GM18498 (cell line): ENCODE measurements at regions not wholly inside any gene's neighbourhood (a gene's known extent, or its start where the extent isn't known, plus 50 kb on each side); places are given as distances from the start of the nearest gene placed in this dataset.

Experiments used
- ATAC-seq: cut with Tn5 transposase; IDR thresholded peaks from one replicate; pipeline ENCODE4 v1.9.1; 2021; ENCODE audit warnings: mild to moderate bottlenecking, moderate library complexity; ENCODE audit not compliant: unreplicated experiment

GRCh38 chr5:171509467-171509866, 90.0 kb downstream of the FGF18 start:
- no peak for ATAC-seq

DNA sequence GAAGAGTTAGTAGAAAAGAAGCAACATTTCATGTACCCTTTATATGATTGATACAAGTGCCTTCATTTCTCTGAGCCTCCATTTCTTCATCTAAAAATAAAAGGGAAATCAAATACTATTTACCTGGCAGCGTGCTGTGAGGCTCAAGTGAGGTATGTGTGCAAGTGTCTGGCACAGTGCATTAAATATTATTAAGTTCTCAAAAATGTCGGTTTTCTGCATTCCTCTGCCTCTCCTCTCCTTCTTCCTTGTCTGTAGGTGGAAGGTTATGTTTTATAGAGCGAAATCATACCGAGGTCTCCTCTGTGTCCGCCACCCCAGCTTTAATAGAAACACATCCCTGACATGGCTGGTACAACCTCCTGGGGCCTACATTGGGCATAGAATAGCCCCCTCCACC, 93.0 kb downstream of the FGF18 start:
- ATAC-seq: no peak

GRCh38 chr5:171513591-171513990, 94.1 kb downstream of the FGF18 start:
- ATAC-seq: no peak

DNA sequence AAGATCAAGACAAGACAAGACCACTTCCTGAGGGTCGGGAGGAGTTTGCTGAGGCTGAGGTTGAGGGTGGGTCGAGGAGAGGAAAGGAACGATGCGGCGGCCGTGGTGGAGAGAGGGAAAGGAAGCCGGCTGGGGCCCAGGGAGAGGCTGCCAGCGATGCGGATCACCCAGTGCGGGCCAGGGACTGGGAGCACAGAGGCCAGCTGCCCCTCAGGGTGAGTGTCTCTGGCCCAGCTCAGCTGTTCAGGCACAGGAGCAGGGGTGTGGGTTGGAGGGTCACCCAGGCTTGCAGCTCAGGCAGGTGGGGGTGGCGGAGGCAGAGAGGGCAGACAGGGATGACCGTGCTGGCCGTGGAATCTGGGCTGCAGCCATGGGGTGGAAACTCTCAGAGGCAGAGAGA, 99.5 kb downstream of the FGF18 start:
- no peak for ATAC-seq

DNA sequence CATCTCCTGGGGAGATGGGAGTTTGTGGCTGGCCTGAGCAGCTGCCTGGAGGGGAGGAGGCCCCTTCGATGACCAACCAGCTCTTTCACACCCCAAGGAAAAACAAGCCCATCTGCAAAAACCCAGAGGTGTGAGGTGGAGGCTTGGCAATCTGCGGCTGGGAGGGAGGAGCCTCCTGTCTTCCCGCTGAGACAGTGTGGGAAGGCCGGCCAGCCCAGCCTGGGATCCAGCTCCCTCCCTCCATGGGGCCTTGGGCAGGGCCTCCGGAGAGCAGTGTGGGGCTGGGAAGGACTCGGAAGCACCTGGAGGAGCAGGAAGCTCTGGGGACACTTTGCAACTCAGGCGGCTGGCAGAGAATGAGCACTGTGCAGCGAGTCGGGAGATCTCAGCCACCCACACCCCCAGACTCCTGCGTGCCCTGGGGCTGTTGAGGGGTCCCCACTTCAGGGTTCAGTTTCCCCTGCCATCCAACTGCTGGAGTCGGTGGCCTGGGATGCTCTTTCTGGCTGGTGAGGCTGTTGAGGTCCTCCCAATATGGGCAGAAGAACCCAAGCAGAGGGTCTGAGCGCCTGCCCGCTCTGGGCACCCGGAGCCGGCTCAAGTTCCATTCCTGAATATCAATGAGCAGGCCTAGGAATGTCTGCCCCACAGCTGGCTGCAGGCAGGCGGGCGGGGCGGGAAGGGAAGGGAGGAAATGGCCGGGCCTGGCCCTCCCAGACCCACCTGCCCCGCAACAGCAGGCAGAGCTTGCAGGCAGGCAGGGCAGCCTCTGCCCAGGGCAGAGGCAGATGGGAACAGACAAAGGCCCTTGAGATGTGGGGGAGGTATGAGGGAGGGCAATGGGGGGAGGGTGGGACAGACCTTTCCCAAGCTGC, 101.1 kb downstream of the FGF18 start:
- no peak for ATAC-seq

DNA sequence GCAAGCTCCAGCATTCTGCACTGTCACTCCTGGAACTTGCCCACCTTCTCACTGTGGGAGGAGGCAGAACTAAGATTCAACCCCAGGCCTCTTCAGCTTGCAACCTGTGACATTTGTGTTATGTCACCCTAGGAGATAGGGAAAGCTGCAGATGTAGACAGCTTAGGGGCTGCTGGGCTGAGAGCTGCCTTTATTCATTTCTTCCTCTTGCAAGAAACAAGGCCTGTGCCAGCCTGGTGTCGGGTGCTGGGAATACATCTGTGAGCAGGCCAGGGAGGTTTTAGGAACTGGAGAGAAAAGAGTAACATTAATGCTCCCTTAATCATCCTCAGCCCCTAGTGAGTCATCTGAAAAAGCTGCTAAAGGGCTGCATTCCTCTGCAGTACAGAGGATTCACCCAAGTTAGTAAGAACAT, 101.8 kb downstream of the FGF18 start:
- no peak for ATAC-seq

GRCh38 chr5:171521679-171522078, 102.2 kb downstream of the FGF18 start:
- no peak for ATAC-seq

GRCh38 chr5:171523781-171524180, 104.3 kb downstream of the FGF18 start:
- ATAC-seq: no peak

- no peak for ATAC-seq
These were observed 105.0 kb downstream of the FGF18 start for GRCh38 chr5:171524466-171524865.

DNA sequence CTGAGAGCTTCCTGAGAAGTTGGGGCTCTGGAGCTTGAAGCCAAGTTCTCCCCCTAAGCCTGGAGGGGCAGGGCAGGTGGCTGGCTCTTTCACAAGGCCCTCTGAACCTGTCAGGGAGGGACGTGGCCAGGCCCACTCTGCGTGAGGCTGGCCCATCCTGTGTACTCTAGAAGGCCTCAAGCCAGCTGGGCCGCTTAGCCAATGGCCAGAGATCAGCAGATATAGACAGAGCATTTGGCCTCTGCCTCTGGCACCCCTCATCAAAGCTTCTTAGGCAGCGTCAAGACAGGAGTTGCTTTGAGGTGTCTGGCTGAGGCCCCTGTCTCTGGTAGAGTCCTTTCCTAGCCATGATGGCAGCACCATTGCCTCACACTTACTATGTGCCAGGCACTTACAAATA, 105.6 kb downstream of the FGF18 start:
- ATAC-seq: no peak

- ATAC-seq: no peak
These were observed 108.6 kb downstream of the FGF18 start for GRCh38 chr5:171528036-171528435.

DNA sequence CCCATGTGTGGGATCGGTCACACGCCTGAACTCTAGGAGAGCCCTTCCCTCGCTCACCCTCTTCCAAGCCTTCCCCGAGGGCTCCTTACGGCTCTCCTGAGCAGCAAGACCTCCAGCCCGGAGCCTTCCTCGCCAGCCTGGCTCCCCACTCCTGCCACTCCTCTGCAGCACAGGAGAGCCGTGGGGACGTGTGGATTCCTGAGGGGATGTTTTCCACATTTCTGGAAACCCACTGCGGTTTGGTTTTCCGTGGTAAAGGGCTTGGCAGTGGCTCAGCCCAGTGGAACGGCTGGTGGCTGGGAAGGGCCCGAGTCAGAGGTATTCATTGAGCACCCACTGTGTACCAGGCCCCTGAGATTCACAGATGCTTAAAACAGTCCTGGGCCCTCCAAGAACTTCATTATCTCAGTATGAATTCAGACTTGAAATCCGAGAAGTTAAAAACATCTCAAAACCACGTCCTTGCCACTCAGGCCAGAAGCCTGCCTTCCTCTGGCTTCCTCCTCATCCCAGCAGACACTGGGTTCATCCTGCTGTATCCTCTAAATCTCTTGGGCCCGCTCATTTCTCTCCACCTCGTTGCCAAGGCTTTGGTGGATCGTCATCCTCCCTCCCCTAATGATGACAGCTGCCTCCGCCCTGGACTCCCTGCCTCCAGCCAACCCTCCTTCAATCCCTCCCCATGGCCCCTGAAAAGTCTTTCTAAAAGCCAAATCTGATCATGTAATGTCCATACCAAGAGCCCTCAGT, 109.6 kb downstream of the FGF18 start:
- no peak for ATAC-seq

GRCh38 chr5:171531638-171532037, 112.2 kb downstream of the FGF18 start:
- no peak for ATAC-seq

- ATAC-seq: no peak
These were observed 113.7 kb downstream of the FGF18 start for GRCh38 chr5:171533153-171533552.

DNA sequence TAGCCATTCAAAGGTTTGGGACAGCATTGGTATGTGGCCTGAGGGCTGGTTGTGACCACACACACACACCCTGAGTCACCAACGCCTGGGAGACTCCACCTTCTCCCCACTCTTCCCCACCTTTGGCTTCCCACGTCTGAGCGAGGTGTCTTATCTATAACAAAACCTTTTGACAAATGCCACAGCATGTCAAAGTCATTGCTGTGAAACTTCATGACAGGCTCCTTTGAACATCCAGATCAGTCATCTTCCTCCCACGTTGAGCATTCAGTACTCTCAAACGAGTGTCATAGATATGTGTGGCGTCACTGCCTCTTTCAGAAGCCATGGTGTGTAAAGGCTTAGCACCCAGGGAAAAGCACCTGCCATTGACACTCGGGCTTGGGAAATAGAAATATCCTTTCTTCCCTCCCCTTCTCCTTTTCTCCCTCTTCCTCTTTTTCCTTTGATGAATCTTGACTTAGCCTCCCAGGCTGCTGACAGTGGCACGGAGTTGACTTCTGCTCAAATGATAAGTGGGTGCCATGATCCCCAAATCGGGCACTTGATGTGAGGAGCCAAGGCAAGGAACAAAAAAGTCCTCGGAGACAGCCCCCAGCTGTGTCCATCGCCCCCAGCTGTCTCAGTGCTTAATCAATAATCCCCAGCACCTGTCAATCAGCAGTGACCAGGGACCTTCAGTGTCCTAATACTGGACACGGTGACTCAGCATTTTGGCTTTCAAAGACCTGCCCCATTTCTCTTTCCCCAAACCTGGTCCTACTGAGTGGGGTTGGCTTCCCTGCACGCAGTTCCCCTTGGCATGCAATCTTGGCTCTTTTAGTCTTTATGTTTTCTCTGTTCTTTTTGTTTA, 114.8 kb downstream of the FGF18 start:
- ATAC-seq: no peak

DNA sequence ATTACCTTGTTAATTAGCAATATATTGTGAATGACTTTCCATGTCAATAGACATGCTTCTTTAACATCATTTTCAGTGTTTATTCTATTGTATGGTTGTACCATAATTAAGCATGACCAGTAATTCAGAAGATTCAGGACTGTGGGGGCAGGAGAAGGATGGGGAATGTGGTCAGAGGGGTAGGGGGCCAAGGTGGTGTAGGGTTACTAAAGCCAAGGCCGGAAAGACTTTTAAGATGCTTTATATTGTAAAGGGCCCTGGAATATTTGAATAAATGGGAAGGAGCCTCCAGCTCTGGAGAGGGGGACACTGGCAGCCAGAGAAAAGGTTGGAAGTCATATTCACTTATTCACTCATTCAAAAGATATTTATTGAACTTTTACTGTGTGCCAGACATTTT, 115.7 kb downstream of the FGF18 start:
- ATAC-seq: no peak

DNA sequence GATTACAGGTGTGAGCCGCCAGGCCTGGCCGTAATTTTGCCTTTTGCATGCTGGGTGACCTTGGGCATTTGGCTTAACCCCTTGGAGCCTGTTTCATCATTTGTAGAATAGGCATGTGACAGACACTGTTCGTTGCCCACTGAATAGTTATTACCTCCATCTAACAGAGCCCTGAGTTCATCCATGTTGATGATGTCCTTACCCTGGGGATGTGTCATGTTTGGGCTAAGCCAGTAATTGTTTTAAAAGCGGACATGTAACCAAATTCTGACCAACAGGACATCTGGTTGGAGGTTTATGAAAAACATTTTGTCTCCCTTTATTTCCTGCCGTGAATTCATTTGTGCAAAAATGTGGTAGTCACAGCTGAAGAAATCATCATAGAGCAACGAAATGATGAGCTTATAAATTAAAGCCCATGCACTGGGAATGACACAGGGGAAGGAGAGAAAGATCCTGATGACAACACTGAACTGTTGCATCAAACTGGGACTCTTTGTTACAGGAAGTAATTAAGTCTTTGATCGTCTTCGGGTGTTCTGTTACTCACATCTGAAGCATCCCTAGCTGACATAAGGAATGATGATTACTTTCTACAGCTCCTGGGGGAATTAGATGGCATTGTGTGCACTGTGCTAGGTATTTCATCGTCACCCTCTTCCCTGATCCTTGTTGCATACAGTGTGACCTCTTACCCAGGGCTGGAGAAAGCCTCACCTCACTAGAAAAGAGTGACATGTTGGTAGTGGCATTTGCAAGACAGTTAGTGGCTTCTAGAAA, 117.8 kb downstream of the FGF18 start:
- no peak for ATAC-seq

DNA sequence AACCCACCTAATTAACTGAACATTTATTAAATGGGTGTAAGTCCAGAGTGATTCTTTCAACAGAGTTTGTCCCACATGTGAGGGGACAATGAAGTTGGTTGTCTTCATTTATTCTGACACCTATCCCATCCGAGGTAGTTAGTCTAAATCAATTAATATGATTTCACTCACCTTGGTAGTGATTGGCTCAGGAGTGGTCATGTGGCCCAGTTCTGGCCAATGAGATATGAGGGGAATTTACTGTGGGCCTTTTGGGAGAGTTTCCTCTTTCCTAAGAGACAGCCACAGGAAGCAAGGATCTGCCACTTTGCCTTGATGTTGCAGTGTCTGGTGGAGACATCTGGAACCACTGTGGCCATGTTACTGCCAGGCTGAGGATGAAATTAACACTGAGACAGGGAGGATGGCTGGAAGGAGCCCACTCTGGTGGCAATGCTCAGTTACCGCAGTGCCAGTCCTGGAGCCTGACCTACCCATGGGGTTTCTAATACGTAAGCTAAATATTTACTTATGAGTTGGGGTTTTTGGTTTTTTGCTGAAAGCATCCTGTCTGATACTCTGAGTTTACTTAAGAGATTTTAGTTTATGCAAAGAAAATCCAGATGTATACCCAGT, 118.6 kb downstream of the FGF18 start:
- no peak for ATAC-seq

GRCh38 chr5:171538681-171539080, 119.2 kb downstream of the FGF18 start:
- no peak for ATAC-seq

DNA sequence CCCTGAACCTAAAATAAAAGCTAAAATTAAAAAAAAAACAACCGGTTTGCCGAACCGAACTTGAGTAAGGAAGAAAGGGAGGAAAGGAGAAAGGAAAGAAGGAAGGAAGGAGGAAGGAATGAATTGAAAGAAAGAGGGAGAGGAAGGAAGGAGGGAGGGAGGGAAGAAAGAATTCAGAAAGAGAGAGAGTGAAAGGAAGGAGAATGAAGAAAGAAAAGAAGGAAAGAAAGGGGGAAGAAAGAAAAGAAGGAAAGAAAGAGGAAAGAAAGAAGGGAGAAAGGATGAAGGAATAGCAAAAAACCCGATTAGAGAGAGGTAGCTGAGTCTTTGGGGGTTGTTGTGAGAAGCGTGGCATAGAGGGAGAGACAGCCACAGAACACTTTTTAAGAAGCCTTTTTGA, 121.4 kb downstream of the FGF18 start:
- no peak for ATAC-seq
